CD14-positive monocyte (primary cell): ENCODE measurements at regions not wholly inside any gene's neighbourhood (a gene's known extent, or its start where the extent isn't known, plus 50 kb on each side); places are given as distances from the start of the nearest gene placed in this dataset.

Experiments used
- DNase-seq, 3 donors: peaks; one replicate each; pipeline ENCODE4 v3.0.0-alpha.2; 2011 to 2022
- H2AFZ ChIP-seq: 2 replicates; pipeline ENCODE4 v1.6.0; 2012; ENCODE audit warnings: mild to moderate bottlenecking, low read depth, low read length, inconsistent platforms; ENCODE audit not compliant: insufficient read depth, poor library complexity, severe bottlenecking
- H3K27ac ChIP-seq, 2 donors: 1 replicate in 1 of 2; 2 replicates in 1 of 2; pipeline ENCODE4 v1.5.1; 2012 to 2013; ENCODE audit warnings: low read length in 2 of 2, control low read depth in 1 of 2, inconsistent platforms in 1 of 2, low read depth in 1 of 2, mild to moderate bottlenecking in 1 of 2
- H3K27me3 ChIP-seq, 2 donors: one replicate each; pipeline versions ENCODE4 v1.6.0 to v1.6.1; 2011 to 2013; ENCODE audit warnings: low read length in 2 of 2; ENCODE audit not compliant: control insufficient read depth in 2 of 2, insufficient read depth in 2 of 2
- H3K36me3 ChIP-seq, 2 donors: replicated peaks in 1 of 2; 1 replicate in 1 of 2; 2 replicates in 1 of 2; pipeline versions ENCODE4 v1.5.1 to v1.6.1; 2012 to 2013; ENCODE audit warnings: low read length in 2 of 2, control low read depth in 1 of 2, inconsistent platforms in 1 of 2, mild to moderate bottlenecking in 1 of 2; ENCODE audit not compliant: insufficient read depth in 2 of 2, control insufficient read depth in 1 of 2
- H3K4me1 ChIP-seq, 2 donors: 1 replicate in 1 of 2; 2 replicates in 1 of 2; pipeline versions ENCODE4 v1.5.1 to v1.6.1; 2012 to 2013; ENCODE audit warnings: low read length in 2 of 2, control low read depth in 1 of 2, inconsistent platforms in 1 of 2, mild to moderate bottlenecking in 1 of 2, moderate library complexity in 1 of 2; ENCODE audit not compliant: insufficient read depth in 2 of 2, control insufficient read depth in 1 of 2
- H3K4me2 ChIP-seq: replicated peaks from 2 replicates; pipeline ENCODE3; 2012; ENCODE audit warnings: low read length, moderate library complexity, mild to moderate bottlenecking; ENCODE audit not compliant: poor library complexity, severe bottlenecking; ENCODE audit errors: extremely low read depth
- H3K4me3 ChIP-seq, 3 experiments: fragments of 200-600 bp in 1 of 3; sonication (generic) in 1 of 3; replicated peaks in 1 of 3; 1 replicate in 2 of 3; 2 replicates in 1 of 3; pipeline ENCODE4 v1.5.1; 2011 to 2013; ENCODE audit warnings: low read length in 3 of 3, mild to moderate bottlenecking in 3 of 3, control low read depth in 2 of 3, low read depth in 2 of 3, inconsistent platforms in 1 of 3, moderate library complexity in 1 of 3
- H3K79me2 ChIP-seq: 2 replicates; pipeline ENCODE4 v1.6.0; 2012; ENCODE audit warnings: mild to moderate bottlenecking, control low read depth, inconsistent platforms, low read length, moderate library complexity; ENCODE audit not compliant: insufficient read depth
- H3K9ac ChIP-seq: 2 replicates; pipeline ENCODE4 v1.6.0; 2017; ENCODE audit warnings: low read length, mild to moderate bottlenecking; ENCODE audit not compliant: insufficient read depth, poor library complexity, severe bottlenecking
- H3K9me3 ChIP-seq, 2 donors: replicated peaks in 1 of 2; 1 replicate in 1 of 2; 2 replicates in 1 of 2; pipeline versions ENCODE4 v1.5.1 to v1.6.1; 2012 to 2013; ENCODE audit warnings: low read length in 2 of 2, control low read depth in 1 of 2; ENCODE audit not compliant: control insufficient read depth in 1 of 2, insufficient read depth in 1 of 2
- H4K20me1 ChIP-seq: 2 replicates; pipeline ENCODE4 v1.6.0; 2012; ENCODE audit warnings: mild to moderate bottlenecking, low read length, control low read depth, moderate library complexity; ENCODE audit not compliant: insufficient read depth
- H3K27ac Mint-ChIP-seq, 7 donors: one replicate each; pipeline ENCODE4 v1.8.0; 2020; ENCODE audit warnings: mild to moderate bottlenecking in 7 of 7, mixed read lengths in 7 of 7, moderate library complexity in 6 of 7, inconsistent platforms in 2 of 7
- H3K27me3 Mint-ChIP-seq, 3 donors: one replicate each; pipeline ENCODE4 v1.8.0; 2021 to 2022; ENCODE audit warnings: low read depth in 3 of 3, mild to moderate bottlenecking in 3 of 3, mixed read lengths in 3 of 3, moderate library complexity in 3 of 3, inconsistent platforms in 1 of 3
- H3K36me3 Mint-ChIP-seq, 2 donors: one replicate each; pipeline ENCODE4 v1.8.0; 2020; ENCODE audit warnings: mixed read lengths in 2 of 2, inconsistent platforms in 1 of 2, mild to moderate bottlenecking in 1 of 2
- H3K4me1 Mint-ChIP-seq: one replicate; pipeline ENCODE4 v1.8.0; 2020; ENCODE audit warnings: mild to moderate bottlenecking, mixed read lengths
- H3K4me3 Mint-ChIP-seq, 2 donors: one replicate each; pipeline ENCODE4 v1.8.0; 2020; ENCODE audit warnings: mild to moderate bottlenecking in 2 of 2, mixed read lengths in 2 of 2, moderate library complexity in 1 of 2
- H3K9me3 Mint-ChIP-seq, 7 donors: one replicate each; pipeline ENCODE4 v1.8.0; 2020 to 2022; ENCODE audit warnings: mixed read lengths in 7 of 7, mild to moderate bottlenecking in 6 of 7, moderate library complexity in 6 of 7, inconsistent platforms in 2 of 7
- WGBS: methylation state at CpG from one replicate; pipeline ENCODE4 v1.1.5; 2013; ENCODE audit warnings: missing lambda C conversion rate; ENCODE audit not compliant: insufficient coverage; 5-methylcytosine and 5-hydroxymethylcytosine counted together
- intact Hi-C, 2 donors: fragments of 100-400 bp; cut with micrococcal nuclease; formaldehyde crosslinking; loops; one replicate each; pipeline versions ENCODE4 v1.15.0 to v1.15.1; 2023
- TF ChIP-seq, protein P1 (sequence below): fragments of 200-600 bp; IDR thresholded peaks from one replicate; pipeline ENCODE4 v1.8.0; 2022; ENCODE audit warnings: antibody characterized with exemption, mild to moderate bottlenecking

GRCh38 chr5:89283728-89284493, 400.9 kb upstream of the MEF2C start:
- H3K36me3 ChIP-seq = no peaks in the 10 kb centered on the region
- no peak overlapping the region for H3K27ac Mint-ChIP-seq
- H3K79me2 ChIP-seq = no peaks in the 10 kb centered on the region
- no peaks in the 10 kb centered on the region for H3K36me3 Mint-ChIP-seq
- no peaks in the 10 kb centered on the region for H3K9me3 ChIP-seq
- H4K20me1 ChIP-seq = no peaks in the 10 kb centered on the region
- H3K4me2 ChIP-seq = no peak overlapping the region
- intact Hi-C loops = no loop called here
- DNase-seq = no peak
- peaks cover 0 to 2% (median 0%) of the 10 kb centered on the region in 7 donors for H3K9me3 Mint-ChIP-seq
- no peak overlapping the region for H3K4me3 Mint-ChIP-seq
- no peak overlapping the region for H3K4me3 ChIP-seq
- peaks cover 22% of the 10 kb centered on the region for H3K4me1 Mint-ChIP-seq
- TF ChIP-seq, protein P1, sequence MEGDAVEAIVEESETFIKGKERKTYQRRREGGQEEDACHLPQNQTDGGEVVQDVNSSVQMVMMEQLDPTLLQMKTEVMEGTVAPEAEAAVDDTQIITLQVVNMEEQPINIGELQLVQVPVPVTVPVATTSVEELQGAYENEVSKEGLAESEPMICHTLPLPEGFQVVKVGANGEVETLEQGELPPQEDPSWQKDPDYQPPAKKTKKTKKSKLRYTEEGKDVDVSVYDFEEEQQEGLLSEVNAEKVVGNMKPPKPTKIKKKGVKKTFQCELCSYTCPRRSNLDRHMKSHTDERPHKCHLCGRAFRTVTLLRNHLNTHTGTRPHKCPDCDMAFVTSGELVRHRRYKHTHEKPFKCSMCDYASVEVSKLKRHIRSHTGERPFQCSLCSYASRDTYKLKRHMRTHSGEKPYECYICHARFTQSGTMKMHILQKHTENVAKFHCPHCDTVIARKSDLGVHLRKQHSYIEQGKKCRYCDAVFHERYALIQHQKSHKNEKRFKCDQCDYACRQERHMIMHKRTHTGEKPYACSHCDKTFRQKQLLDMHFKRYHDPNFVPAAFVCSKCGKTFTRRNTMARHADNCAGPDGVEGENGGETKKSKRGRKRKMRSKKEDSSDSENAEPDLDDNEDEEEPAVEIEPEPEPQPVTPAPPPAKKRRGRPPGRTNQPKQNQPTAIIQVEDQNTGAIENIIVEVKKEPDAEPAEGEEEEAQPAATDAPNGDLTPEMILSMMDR = peak; percentile 18
- no peaks in the 10 kb centered on the region for H3K27me3 ChIP-seq
- H3K9ac ChIP-seq = no peak overlapping the region
- H3K27me3 Mint-ChIP-seq = no peaks in the 10 kb centered on the region
- peaks cover 13 to 17% of the 10 kb centered on the region in 2 donors for H3K4me1 ChIP-seq
- H2AFZ ChIP-seq = no peak overlapping the region
- no peak overlapping the region for H3K27ac ChIP-seq
- WGBS = no CpG with 5 or more reads among the region's 3 CpGs

DNA sequence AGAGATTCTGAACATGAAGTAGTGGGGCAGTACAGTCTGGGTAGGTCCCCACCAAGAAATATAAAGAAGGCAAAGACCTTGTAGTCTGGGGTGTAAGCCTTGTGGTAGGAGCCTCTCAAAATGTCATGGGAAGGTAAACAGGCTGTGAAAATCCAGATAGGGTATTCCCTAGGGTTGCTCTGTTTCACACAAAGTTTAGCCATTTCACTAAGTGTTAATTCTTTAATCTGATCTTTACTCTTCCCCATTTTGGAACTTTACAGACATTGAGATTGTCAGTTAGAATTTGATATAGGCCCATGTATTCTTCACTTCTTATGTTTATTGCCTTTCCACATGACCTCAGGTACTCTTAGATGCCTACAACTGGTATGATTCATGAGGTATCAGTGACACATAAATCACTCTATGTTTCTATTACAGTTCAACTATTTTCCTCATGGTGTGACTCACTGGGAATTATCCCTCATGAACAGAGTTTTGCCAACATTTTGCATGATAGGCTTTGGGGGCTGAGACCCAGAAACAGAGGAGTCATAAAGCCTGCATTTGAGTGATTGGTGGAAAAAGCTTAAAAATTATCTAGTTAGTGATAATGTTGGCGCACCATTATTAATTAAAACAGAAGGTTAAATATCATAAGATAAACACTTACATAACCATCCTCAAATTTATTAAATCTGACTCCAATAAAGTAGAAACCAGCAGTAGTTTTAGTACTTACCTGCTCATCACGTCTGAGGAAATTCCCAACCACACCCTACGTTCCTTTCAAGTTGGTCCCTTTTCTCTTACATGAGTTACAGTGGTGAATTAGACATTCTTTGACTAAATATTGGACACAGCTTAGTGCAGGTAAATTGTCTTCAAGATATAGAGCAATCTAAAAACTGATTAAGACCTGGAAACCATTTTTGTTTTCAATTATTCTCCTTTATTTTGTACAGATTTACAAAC, 399.8 kb upstream of the MEF2C start:
- peaks cover 13 to 17% of the 10 kb centered on the region in 2 donors for H3K4me1 ChIP-seq
- intact Hi-C loops = no loop called here
- no peak overlapping the region for H3K4me2 ChIP-seq
- Mint-ChIP-seq H3K9me3 (peaks cover 0 to 2% (median 0%) of the 10 kb centered on the region in 7 donors), H3K4me1 (peaks cover 24% of the 10 kb centered on the region), H3K27ac (no peak overlapping the region), H3K4me3 (no peak overlapping the region), H3K27me3 (no peaks in the 10 kb centered on the region), H3K36me3 (no peaks in the 10 kb centered on the region)
- no peaks in the 10 kb centered on the region for H3K27me3 ChIP-seq
- no peak overlapping the region for H2AFZ ChIP-seq
- no peaks in the 10 kb centered on the region for H3K36me3 ChIP-seq
- H3K9ac ChIP-seq = no peak overlapping the region
- TF ChIP-seq, protein P1 = no peak
- H3K27ac ChIP-seq = no peak overlapping the region
- no CpG with 5 or more reads among the region's 3 CpGs for WGBS
- H3K9me3 ChIP-seq = no peaks in the 10 kb centered on the region
- no peaks in the 10 kb centered on the region for H3K79me2 ChIP-seq
- DNase-seq = peak in 1 of 3 donors; percentile 62
- H3K4me3 ChIP-seq = no peak overlapping the region
- no peaks in the 10 kb centered on the region for H4K20me1 ChIP-seq
